Spleen (tissue), 11 donors: ENCODE measurements at regions not wholly inside any gene's neighbourhood (a gene's known extent, or its start where the extent isn't known, plus 50 kb on each side); places are given as distances from the start of the nearest gene placed in this dataset.

ENCODE experiments used
- DNase-seq: peaks from one replicate; pipeline ENCODE4 v3.0.0-alpha.2; 2020
- H3K27ac ChIP-seq, 8 donors: fragments of 200-600 bp; sonication (generic) in 7 of 8; 1 replicate in 4 of 8; 2 replicates in 4 of 8; pipeline versions ENCODE4 v1.5.0 to v1.8.0; 2016 to 2021; ENCODE audit warnings: inconsistent platforms in 4 of 8, mild to moderate bottlenecking in 4 of 8, moderate library complexity in 1 of 8
- H3K27me3 ChIP-seq, 7 donors: fragments of 200-600 bp; sonication (generic) in 6 of 7; replicated peaks in 1 of 7; 1 replicate in 4 of 7; 2 replicates in 3 of 7; pipeline versions ENCODE4 v1.5.0 to v1.8.0; 2016 to 2021; ENCODE audit warnings: inconsistent platforms in 3 of 7, mild to moderate bottlenecking in 1 of 7
- H3K36me3 ChIP-seq, 6 donors: fragments of 200-600 bp; sonication (generic) in 5 of 6; 1 replicate in 4 of 6; 2 replicates in 2 of 6; pipeline versions ENCODE4 v1.5.0 to v1.8.0; 2016 to 2021; ENCODE audit warnings: inconsistent platforms in 2 of 6
- H3K4me1 ChIP-seq, 6 donors: fragments of 200-600 bp; sonication (generic) in 5 of 6; 1 replicate in 3 of 6; 2 replicates in 3 of 6; pipeline versions ENCODE4 v1.5.0 to v1.8.0; 2016 to 2021; ENCODE audit warnings: inconsistent platforms in 3 of 6
- H3K4me3 ChIP-seq, 8 donors: fragments of 200-600 bp; sonication (generic) in 7 of 8; 1 replicate in 4 of 8; 2 replicates in 4 of 8; pipeline versions ENCODE4 v1.5.0 to v1.8.0; 2016 to 2021; ENCODE audit warnings: inconsistent platforms in 4 of 8, mild to moderate bottlenecking in 4 of 8, moderate library complexity in 2 of 8
- H3K9me3 ChIP-seq, 8 donors: fragments of 200-600 bp; sonication (generic) in 7 of 8; 1 replicate in 4 of 8; 2 replicates in 4 of 8; pipeline versions ENCODE4 v1.5.0 to v1.8.0; 2016 to 2021; ENCODE audit warnings: inconsistent platforms in 4 of 8
- POLR2A ChIP-seq, 3 donors: fragments of 450-650 bp; IDR thresholded peaks; one replicate each; pipeline ENCODE4 v1.5.1; 2017; ENCODE audit warnings: antibody characterized with exemption in 3 of 3, mild to moderate bottlenecking in 1 of 3
- POLR2AphosphoS5 ChIP-seq, 3 donors: sonication (generic); formaldehyde crosslinking; IDR thresholded peaks; one replicate each; pipeline ENCODE4 v1.5.1; 2017; ENCODE audit warnings: antibody characterized with exemption in 3 of 3
- WGBS, 5 donors: extraction: QIAGEN DNeasy Blood & Tissue Kit in 3 of 5; methylation state at CpG; one replicate each; pipeline versions ENCODE4 v1.1.5 to v1.1.7; 2013 to 2018; 5-methylcytosine and 5-hydroxymethylcytosine counted together
- intact Hi-C: fragments of 100-400 bp; cut with DNase I; formaldehyde crosslinking; loops from one replicate; pipeline ENCODE4 v1.15.0; 2023; ENCODE audit warnings: low total_unique reads
- TF ChIP-seq, protein P1 (sequence below), 11 experiments: fragments of 200-600 bp in 7 of 11; fragments of 450-650 bp in 4 of 11; sonication (generic) in 4 of 11; IDR thresholded peaks in 8 of 11; conservative IDR thresholded peaks in 3 of 11; 1 replicate in 7 of 11; 2 replicates in 4 of 11; pipeline versions ENCODE4 v1.4.0 to v1.8.0; 2016 to 2021; ENCODE audit warnings: antibody characterized with exemption in 11 of 11, inconsistent platforms in 4 of 11, mild to moderate bottlenecking in 1 of 11
- donor health status: healthy with polysubstance abuse.
- donor health status: DM: no; HTN: no; CAD: no; lungs with moderate emphysema.
- donor health status: DM: no; HTN: no; CAD: no.
- donor health status: Bipolar disorder and iron deficiency.
- donor health status: healthy.
- donor health status: DM: no; HTN: no; CAD: no.
- donor health status: DM: yes; HTN: yes; CAD: no.

DNA sequence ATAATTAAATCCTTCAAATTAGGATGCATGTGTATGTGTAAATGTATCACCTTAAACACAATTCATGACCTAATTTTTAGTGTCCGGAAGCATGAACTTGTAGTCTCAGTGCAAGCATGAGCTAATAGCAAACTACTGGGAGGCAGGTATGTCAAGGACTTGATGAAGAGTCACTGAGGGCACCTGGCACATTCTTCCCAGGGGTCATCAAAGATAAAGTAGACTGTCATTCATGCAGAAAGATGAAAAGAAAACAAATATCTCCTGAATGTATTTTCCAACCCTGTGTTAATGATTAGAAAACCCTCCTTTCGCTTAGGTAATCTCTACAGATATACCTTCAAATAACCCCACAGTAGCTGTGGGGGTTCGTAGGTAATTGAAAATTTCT, 234.9 kb downstream of the SOCS6 start:
- no peak overlapping the region for H3K27ac ChIP-seq
- no peak for DNase-seq
- WGBS, 5 donors = 85 to 92% (median 87%) methylated on average over 3 of the region's 3 CpGs
- no peak overlapping the region for H3K4me3 ChIP-seq
- TF ChIP-seq POLR2A (IDR thresholded peaks at IDR 0.05) = no peak
- no peaks in the 10 kb centered on the region for H3K36me3 ChIP-seq
- intact Hi-C loops = no loop called here
- H3K27me3 ChIP-seq = no peaks in the 10 kb centered on the region
- no peaks in the 10 kb centered on the region for H3K4me1 ChIP-seq
- peaks cover 0 to 9% (median 2%) of the 10 kb centered on the region in 8 donors for H3K9me3 ChIP-seq

- Histone ChIP-seq H3K9me3 (peaks cover 0 to 9% (median 2%) of the 10 kb centered on the region in 8 donors), H3K4me1 (no peaks in the 10 kb centered on the region), H3K27ac (no peak overlapping the region), H3K27me3 (no peaks in the 10 kb centered on the region), H3K4me3 (no peak overlapping the region), H3K36me3 (no peaks in the 10 kb centered on the region)
- no peak for DNase-seq
- TF ChIP-seq, protein P1, sequence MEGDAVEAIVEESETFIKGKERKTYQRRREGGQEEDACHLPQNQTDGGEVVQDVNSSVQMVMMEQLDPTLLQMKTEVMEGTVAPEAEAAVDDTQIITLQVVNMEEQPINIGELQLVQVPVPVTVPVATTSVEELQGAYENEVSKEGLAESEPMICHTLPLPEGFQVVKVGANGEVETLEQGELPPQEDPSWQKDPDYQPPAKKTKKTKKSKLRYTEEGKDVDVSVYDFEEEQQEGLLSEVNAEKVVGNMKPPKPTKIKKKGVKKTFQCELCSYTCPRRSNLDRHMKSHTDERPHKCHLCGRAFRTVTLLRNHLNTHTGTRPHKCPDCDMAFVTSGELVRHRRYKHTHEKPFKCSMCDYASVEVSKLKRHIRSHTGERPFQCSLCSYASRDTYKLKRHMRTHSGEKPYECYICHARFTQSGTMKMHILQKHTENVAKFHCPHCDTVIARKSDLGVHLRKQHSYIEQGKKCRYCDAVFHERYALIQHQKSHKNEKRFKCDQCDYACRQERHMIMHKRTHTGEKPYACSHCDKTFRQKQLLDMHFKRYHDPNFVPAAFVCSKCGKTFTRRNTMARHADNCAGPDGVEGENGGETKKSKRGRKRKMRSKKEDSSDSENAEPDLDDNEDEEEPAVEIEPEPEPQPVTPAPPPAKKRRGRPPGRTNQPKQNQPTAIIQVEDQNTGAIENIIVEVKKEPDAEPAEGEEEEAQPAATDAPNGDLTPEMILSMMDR (IDR thresholded peaks at IDR 0.05 in 8 of 11, conservative IDR thresholded peaks at IDR 0.05 in 3 of 11) = no peak
- TF ChIP-seq POLR2A (IDR thresholded peaks at IDR 0.05) = no peak
- no peak for TF ChIP-seq POLR2AphosphoS5 (IDR thresholded peaks at IDR 0.05)
- WGBS, 5 donors = 73 to 85% (median 81%) methylated on average over 7 of the region's 7 CpGs
- intact Hi-C loops = no loop called here
Observed at GRCh38 chr18:70523035-70523791, 234.4 kb downstream of the SOCS6 start.

DNA sequence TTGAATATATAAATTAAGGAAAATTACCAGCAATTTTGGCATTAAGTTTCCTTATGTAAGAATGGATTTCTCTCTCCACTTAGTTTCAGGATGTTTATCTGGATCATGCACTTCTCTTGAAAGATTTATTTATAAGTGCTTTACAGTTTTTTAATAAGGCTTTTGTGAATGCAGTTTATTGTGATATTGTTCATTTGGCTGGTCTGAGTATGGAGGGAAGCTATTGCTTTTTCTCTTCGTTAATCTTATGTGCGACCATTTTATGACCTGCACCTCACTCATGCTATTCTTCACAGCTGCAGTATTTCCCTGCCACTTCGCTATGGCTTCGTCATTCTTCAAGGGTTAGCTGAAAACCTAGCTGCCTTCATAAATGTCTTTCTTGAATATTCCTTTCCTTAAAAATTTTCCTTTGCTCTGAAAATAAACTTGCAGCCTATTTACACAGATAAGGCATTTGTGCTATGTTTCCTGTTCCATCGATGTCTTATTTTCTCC, 233.4 kb downstream of the SOCS6 start:
- intact Hi-C loops = no loop called here

GRCh38 chr18:70520867-70521266, 232.0 kb downstream of the SOCS6 start:
- intact Hi-C loops = no loop called here
- no peaks in the 10 kb centered on the region for H3K4me1 ChIP-seq
- H3K36me3 ChIP-seq = no peaks in the 10 kb centered on the region
- no peaks in the 10 kb centered on the region for H3K27me3 ChIP-seq
- no peak overlapping the region for H3K4me3 ChIP-seq
- H3K9me3 ChIP-seq = peaks cover 0 to 7% (median 0%) of the 10 kb centered on the region in 8 donors
- 42 to 79% (median 64%) methylated on average over 1 of the region's 1 CpG for WGBS, 5 donors
- TF ChIP-seq, protein P1 (IDR thresholded peaks at IDR 0.05 in 8 of 11, conservative IDR thresholded peaks at IDR 0.05 in 3 of 11) = no peak
- no peak for TF ChIP-seq POLR2A (IDR thresholded peaks at IDR 0.05)
- TF ChIP-seq POLR2AphosphoS5 (IDR thresholded peaks at IDR 0.05) = no peak
- no peak for DNase-seq
- H3K27ac ChIP-seq = no peak overlapping the region

More for the DNA sequence above, 233.4 kb downstream of the SOCS6 start:
- WGBS, 5 donors = 66 to 78% (median 74%) methylated on average over 5 of the region's 5 CpGs
- Histone ChIP-seq H3K9me3 (peaks cover 0 to 9% (median 0%) of the 10 kb centered on the region in 8 donors), H3K4me1 (no peaks in the 10 kb centered on the region), H3K4me3 (no peak overlapping the region), H3K27ac (no peak overlapping the region), H3K27me3 (no peaks in the 10 kb centered on the region), H3K36me3 (no peaks in the 10 kb centered on the region)
- DNase-seq = no peak
- TF ChIP-seq POLR2A (IDR thresholded peaks at IDR 0.05) = no peak
- TF ChIP-seq, protein P1 (IDR thresholded peaks at IDR 0.05 in 8 of 11, conservative IDR thresholded peaks at IDR 0.05 in 3 of 11) = no peak
- no peak for TF ChIP-seq POLR2AphosphoS5 (IDR thresholded peaks at IDR 0.05)
